ENCODE measurements at regions not wholly inside any gene's neighbourhood (a gene's known extent, or its start where the extent isn't known, plus 50 kb on each side); places are given as distances from the start of the nearest gene placed in this dataset.
A peak's percentile ranks its signal among the peaks of the same experiment; 100 is the strongest.

DNA sequence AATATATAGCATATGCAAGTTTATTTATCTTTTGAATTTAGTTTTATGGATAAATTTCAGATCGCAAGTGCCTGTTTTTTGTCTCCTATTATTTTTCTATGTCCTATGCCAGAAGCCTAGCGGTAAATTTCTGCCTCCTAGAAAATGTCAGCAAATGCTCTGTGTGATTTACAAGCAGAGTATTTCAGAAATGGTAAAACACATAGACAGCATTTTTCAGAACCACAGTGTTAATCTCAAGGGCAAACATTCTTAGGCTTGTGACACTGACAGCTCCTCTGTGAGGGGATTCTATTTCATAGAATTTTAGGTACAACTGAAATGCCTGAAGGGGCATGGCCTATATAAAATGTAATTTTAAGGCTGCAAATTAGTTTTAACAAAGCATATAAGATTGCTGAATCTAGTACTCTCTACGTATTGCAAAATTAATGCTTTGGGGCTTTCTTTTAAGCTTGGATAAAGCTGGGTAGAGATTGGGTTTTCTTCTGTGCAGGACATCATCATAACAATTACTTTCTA is 89.9 kb upstream of the PTCHD4 start:
- Histone ChIP-seq H3K14ac (ENCODE audit: insufficient read depth, low read length) (no peak overlapping the region), H3K23ac (ENCODE audit: insufficient read length, low read depth, low read length) (no peak overlapping the region), H2AFZ (ENCODE audit: low read length) (no peak overlapping the region), H3K79me2 (ENCODE audit: insufficient read depth, low read length) (no peaks in the 10 kb centered on the region), H3K56ac (ENCODE audit: insufficient read length, low read depth, low read length) (no peak overlapping the region), H3K23me2 (ENCODE audit: insufficient read length, low read depth, low read length, poor library complexity, severe bottlenecking) (no peaks in the 10 kb centered on the region), H2BK5ac (ENCODE audit: insufficient read length, low read length) (no peak overlapping the region), H4K20me1 (ENCODE audit: control insufficient read depth, insufficient read depth, insufficient read length) (no peaks in the 10 kb centered on the region), H3K79me1 (ENCODE audit: insufficient read depth, low read depth, low read length, poor library complexity, severe bottlenecking) (no peaks in the 10 kb centered on the region), H3K18ac (ENCODE audit: insufficient read length, low read depth, low read length) (no peak overlapping the region), H3K27me3 (ENCODE audit: insufficient read depth, low read length) (no peaks in the 10 kb centered on the region), H2AK5ac (ENCODE audit: insufficient read length, low read length) (no peak overlapping the region), H3K9ac (ENCODE audit: extremely low read depth, insufficient read length, low read length) (no peak overlapping the region), H4K91ac (ENCODE audit: insufficient read length, low read depth, low read length) (no peak overlapping the region), H2BK15ac (ENCODE audit: low read depth, low read length) (no peak overlapping the region), H3K9me3 (ENCODE audit: control insufficient read depth, low read depth, low read length) (no peaks in the 10 kb centered on the region), H3K4ac (ENCODE audit: low read depth, low read length) (no peak overlapping the region), H2BK20ac (ENCODE audit: low read depth, low read length, poor library complexity, severe bottlenecking) (no peak overlapping the region), H3K4me1 (ENCODE audit: insufficient read depth, low read length) (no peaks in the 10 kb centered on the region; the same call in 1 of the 2 replicates), H3T11ph (ENCODE audit: low read length) (no peak overlapping the region), H4K8ac (replicated peaks; ENCODE audit: insufficient read length, low read depth, low read length) (no peak overlapping the region), H3K27ac (ENCODE audit: insufficient read length, low read depth, low read length) (no peak overlapping the region), H4K5ac (ENCODE audit: insufficient read length, low read depth, low read length) (no peak overlapping the region), H2BK12ac (ENCODE audit: insufficient read length, low read depth, low read length) (no peak overlapping the region), H3K4me2 (ENCODE audit: insufficient read depth, insufficient read length, low read length) (no peak overlapping the region), H2BK120ac (ENCODE audit: low read depth, low read length, poor library complexity, severe bottlenecking) (no peak overlapping the region)
- DNase-seq, result no peak
- Mint-ChIP-seq H3K4me3 (no peak overlapping the region), H3K9me3 (peaks cover 15 to 17% of the 10 kb centered on the region in 2 experiments), H3K27ac (peak overlapping the region in 1 of 3 experiments; percentile 42; a peak in 1 of 7 replicates), H3K4me1 (peaks cover 26 to 31% of the 10 kb centered on the region in 2 experiments), H3K36me3 (ENCODE audit: insufficient read depth in 1 of 3, low read depth in 3 of 3) (peaks cover 0 to 20% (median 13%) of the 10 kb centered on the region in 3 experiments; a peak in 5 of 7 replicates), H3K27me3 (ENCODE audit: low read depth) (no peaks in the 10 kb centered on the region)
- TF ChIP-seq, protein P1, sequence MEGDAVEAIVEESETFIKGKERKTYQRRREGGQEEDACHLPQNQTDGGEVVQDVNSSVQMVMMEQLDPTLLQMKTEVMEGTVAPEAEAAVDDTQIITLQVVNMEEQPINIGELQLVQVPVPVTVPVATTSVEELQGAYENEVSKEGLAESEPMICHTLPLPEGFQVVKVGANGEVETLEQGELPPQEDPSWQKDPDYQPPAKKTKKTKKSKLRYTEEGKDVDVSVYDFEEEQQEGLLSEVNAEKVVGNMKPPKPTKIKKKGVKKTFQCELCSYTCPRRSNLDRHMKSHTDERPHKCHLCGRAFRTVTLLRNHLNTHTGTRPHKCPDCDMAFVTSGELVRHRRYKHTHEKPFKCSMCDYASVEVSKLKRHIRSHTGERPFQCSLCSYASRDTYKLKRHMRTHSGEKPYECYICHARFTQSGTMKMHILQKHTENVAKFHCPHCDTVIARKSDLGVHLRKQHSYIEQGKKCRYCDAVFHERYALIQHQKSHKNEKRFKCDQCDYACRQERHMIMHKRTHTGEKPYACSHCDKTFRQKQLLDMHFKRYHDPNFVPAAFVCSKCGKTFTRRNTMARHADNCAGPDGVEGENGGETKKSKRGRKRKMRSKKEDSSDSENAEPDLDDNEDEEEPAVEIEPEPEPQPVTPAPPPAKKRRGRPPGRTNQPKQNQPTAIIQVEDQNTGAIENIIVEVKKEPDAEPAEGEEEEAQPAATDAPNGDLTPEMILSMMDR (conservative IDR thresholded peaks at IDR 0.05), result no peak
- no CpG with 5 or more reads among the region's 3 CpGs for WGBS (ENCODE audit: extremely low coverage, insufficient read length, low lambda C conversion rate)

Measured in H9 (cell line).